Anterior cingulate cortex (tissue), 58 donors: ENCODE measurements at regions not wholly inside any gene's neighbourhood (a gene's known extent, or its start where the extent isn't known, plus 50 kb on each side); places are given as distances from the start of the nearest gene placed in this dataset.

Experiments
- DNase-seq, 58 donors: peaks; one replicate each; lab custom pipeline; 2025; lab: John Stamatoyannopoulos, UW

GRCh38 chr14:36465178-36465577, 54.9 kb downstream of the NKX2-1 start:
- no peak for DNase-seq

- no peak for DNase-seq
Measured at GRCh38 chr14:36462890-36463289, 57.1 kb downstream of the NKX2-1 start.

GRCh38 chr14:36455241-36455627, 64.8 kb downstream of the NKX2-1 start:
- no peak for DNase-seq

- DNase-seq, result no peak
Measured at GRCh38 chr14:36454599-36455240, 65.3 kb downstream of the NKX2-1 start.

GRCh38 chr14:36452860-36453259, 67.2 kb downstream of the NKX2-1 start:
- DNase-seq, result no peak

- no peak for DNase-seq
Measured at GRCh38 chr14:36451310-36452065, 68.5 kb downstream of the NKX2-1 start.

DNA sequence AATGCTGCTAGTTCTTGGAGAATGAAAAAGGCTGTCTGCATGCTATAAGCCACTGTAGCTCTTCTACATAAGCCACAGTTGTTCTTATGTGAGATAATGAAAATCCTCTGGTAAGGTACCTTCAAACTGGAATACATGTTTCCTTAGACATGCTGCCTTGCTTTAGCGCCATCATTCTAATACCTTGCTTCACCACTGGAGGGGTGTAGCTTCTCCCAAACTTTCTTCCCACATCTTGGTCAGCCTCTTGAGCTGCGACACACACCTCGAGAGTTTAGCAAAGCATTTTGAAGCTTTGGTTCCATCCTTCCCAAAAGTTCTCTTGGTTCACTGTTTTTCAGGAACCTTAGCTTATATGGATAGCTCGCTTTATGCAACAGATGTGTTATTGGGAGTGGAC, 69.5 kb downstream of the NKX2-1 start:
- no peak for DNase-seq

DNA sequence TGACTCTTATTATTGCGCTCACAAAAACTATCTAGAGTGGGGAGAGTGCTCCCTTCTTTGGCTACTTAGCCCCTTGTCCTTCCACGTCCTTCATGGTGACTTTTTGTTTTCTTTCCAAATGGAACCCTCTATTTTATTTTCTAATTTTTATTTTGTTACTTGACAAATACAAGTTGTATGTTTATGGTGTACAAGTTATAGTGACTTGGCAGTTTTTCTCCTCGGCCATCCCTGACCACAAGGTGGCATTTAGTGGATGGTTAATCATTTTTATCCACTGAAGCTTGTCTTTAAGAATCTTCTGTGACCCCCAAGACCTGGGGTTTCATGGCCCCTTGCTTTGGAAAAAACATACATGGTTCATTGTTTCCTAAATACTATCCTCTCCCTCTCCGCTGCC, 70.1 kb downstream of the NKX2-1 start:
- no peak for DNase-seq

DNA sequence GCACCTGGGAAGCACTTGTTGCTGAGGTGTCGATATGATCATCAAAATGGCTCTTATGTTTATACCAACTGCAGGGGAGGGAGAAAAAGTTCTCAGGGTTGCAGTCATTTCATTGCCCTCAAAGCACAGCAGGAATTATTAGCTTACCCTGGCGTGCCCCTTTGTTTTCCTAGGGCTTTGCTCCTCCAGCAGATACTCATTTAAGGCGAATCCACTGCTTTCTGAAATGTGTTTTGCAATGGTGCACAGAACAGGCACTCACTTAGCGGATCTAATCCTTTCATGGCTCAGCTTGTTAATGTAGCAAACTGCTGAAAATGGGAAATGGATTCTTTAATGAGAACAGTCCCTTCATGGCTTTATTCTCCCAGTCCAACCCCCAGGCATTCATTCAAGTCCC, 76.7 kb downstream of the NKX2-1 start:
- no peak for DNase-seq

- DNase-seq, result no peak
Measured at GRCh38 chr14:36442824-36443241, 77.2 kb downstream of the NKX2-1 start.

DNA sequence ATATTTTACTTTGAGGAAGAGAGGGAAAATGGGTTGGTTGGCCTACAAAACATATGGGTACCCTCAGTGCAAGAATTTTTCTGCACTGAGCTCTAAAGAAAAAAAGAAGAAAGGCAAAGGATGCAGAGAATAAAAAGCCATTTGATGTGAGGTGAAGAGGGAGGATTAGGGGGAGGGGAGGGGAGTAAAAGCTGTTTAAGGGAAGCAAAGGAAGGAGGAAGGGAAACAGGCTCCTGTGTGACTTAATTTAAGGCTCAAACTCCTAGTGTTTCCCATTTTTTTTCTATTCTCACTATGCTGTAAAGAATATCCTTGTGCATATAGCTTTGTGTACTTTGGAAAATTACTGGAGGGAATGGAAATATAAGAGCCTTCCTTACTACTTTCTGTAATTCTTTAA, 78.7 kb downstream of the NKX2-1 start:
- DNase-seq, result no peak

- DNase-seq, result no peak
Measured at GRCh38 chr14:36439766-36440165, 80.3 kb downstream of the NKX2-1 start.

- DNase-seq, result no peak
Measured at GRCh38 chr14:36438883-36439282, 81.1 kb downstream of the NKX2-1 start.

- DNase-seq, result no peak
Measured at GRCh38 chr14:36430662-36431084, 89.4 kb downstream of the NKX2-1 start.

DNA sequence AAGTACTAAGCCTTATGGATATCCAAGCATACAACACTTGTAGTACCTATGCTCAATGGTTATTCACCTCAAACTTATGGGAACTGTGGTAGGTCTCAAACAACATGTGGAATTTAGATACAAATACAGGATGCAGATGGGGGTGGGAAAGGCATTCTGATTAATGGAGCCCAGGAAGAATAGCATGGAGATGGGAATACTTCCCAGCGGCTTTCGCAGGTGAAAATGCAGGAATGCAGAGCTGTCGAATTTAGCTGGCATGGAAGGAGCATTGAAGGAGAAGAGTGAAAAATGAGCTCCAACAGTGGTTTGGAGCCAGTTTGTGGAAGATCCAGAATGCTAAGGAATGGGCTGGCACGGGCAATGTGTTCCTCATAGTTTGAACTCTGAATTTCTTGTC, 89.9 kb downstream of the NKX2-1 start:
- DNase-seq, result no peak

DNA sequence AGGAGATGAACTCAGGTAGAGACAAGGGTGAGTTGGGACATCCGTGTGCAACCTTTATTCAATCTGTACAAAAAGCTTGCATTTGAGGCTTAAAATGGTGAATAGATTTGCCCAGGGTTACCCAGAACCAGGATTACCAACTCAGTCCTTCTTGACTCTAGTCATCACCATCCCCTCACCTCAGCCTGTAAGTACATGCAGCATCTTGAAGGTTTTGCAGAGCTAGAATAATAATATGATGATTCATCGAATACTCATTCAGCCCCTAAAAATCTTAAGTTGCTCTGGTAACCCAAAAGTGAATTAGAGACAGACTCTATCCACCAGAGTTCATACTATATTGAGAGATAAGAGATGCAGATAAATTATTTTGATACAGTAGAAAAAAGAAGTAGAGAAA, 90.3 kb downstream of the NKX2-1 start:
- DNase-seq, result no peak

DNA sequence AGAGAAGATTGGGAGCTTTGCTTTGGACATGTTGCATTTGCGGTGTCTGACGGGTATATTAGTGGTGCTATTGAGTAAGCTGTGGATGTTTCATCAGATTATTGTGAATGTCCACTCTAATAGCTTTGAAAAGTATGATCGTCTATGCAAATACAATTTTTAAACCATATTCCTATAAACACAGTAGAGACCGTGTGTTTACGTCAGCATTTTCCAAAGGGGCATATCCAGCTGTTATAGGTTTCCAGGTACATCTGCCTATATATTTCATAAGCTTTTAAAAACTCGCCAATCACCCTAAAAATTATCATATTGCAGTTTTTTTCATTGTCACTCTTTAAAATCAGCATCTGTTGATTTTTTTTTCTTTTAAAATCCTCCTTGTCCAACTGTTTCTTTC, 91.7 kb downstream of the NKX2-1 start:
- no peak for DNase-seq

- DNase-seq, result no peak
Measured at GRCh38 chr14:36426836-36427235, 93.2 kb downstream of the NKX2-1 start.

DNA sequence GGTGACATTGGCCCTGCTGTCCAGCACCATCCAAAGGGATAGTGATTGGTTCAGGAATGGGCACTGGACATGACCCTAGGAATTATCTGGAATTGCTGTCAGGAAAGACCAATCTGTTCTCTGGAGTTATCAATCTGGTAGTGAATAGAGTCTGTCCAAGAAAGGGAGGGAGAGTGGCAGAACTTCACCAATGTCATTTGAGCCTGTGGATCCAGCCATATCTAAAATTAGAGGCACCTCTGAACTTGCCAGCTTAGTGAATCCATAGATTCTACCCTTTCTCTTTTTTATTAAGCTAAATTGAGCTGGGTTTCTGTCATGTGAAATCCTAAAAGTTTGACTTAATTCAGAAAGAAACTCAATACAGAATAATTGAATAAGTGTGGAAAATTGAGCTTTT, 93.9 kb downstream of the NKX2-1 start:
- DNase-seq, result no peak

- DNase-seq, result no peak
Measured at GRCh38 chr14:36424478-36425102, 95.4 kb downstream of the NKX2-1 start.

- DNase-seq, result no peak
Measured at GRCh38 chr14:36423430-36423829, 96.6 kb downstream of the NKX2-1 start.

GRCh38 chr14:36420149-36420687, 99.8 kb upstream of the MBIP start:
- DNase-seq, result no peak
